ENCODE measurements at regions not wholly inside any gene's neighbourhood (a gene's known extent, or its start where the extent isn't known, plus 50 kb on each side); places are given as distances from the start of the nearest gene placed in this dataset.

DNA sequence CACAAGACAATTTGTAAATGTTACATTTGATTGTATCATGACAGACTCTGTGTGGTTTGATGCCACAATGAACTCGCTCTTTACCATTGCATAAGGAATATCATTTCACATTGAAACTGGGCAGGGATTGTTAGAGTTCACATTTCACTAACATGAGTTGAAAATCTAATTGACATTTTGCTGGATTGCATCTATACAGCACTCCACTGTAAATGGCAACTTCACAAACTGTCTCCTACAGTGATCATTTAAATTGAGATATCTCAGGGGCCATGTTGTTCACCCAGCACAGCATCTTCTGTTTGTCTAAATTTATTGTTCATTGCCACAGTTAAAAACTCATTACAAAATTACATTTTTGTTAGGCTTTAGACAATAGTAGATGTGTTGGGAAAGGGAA lies 499.4 kb downstream of the GBE1 start:
- Histone ChIP-seq H3K9me3 (no peaks in the 10 kb centered on the region), H3K27me3 (no peaks in the 10 kb centered on the region), H3K4me3 (no peak overlapping the region), H3K4me1 (no peaks in the 10 kb centered on the region), H3K27ac (no peak overlapping the region), H3K36me3 (no peaks in the 10 kb centered on the region)
- ATAC-seq (no peak), DNase-seq (no peak)
- intact Hi-C loops (cut with DNase I): no loop called here
- TF ChIP-seq, protein P1, sequence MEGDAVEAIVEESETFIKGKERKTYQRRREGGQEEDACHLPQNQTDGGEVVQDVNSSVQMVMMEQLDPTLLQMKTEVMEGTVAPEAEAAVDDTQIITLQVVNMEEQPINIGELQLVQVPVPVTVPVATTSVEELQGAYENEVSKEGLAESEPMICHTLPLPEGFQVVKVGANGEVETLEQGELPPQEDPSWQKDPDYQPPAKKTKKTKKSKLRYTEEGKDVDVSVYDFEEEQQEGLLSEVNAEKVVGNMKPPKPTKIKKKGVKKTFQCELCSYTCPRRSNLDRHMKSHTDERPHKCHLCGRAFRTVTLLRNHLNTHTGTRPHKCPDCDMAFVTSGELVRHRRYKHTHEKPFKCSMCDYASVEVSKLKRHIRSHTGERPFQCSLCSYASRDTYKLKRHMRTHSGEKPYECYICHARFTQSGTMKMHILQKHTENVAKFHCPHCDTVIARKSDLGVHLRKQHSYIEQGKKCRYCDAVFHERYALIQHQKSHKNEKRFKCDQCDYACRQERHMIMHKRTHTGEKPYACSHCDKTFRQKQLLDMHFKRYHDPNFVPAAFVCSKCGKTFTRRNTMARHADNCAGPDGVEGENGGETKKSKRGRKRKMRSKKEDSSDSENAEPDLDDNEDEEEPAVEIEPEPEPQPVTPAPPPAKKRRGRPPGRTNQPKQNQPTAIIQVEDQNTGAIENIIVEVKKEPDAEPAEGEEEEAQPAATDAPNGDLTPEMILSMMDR (IDR thresholded peaks at IDR 0.05): no peak

DNA sequence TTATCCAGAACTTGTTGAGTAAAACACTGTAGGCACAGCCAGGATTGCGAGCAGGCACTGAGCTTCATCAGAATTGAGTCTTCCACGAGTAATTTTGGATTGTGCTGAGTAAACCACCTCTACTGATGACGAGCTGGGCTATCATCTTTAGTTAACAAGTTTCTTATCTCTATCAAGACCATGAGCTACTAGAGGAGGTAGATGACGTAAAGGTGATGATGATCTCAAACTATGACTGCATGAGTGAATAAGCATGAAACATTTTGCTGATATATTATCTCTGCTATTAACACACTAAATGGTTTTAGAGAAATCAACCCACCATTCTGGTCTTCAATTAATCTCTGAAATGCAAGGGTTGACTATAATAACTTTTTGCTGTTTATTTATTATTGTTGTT lies 506.0 kb downstream of the GBE1 start:
- H3K9me3 ChIP-seq: no peaks in the 10 kb centered on the region
- intact Hi-C loops (cut with DNase I): no loop called here
- no peak overlapping the region for H3K4me3 ChIP-seq
- H3K27ac ChIP-seq: no peak overlapping the region
- no peak for ATAC-seq
- H3K36me3 ChIP-seq: no peaks in the 10 kb centered on the region
- H3K27me3 ChIP-seq: no peaks in the 10 kb centered on the region
- no peaks in the 10 kb centered on the region for H3K4me1 ChIP-seq
- TF ChIP-seq, protein P1 (IDR thresholded peaks at IDR 0.05): no peak
- no peak for DNase-seq

DNA sequence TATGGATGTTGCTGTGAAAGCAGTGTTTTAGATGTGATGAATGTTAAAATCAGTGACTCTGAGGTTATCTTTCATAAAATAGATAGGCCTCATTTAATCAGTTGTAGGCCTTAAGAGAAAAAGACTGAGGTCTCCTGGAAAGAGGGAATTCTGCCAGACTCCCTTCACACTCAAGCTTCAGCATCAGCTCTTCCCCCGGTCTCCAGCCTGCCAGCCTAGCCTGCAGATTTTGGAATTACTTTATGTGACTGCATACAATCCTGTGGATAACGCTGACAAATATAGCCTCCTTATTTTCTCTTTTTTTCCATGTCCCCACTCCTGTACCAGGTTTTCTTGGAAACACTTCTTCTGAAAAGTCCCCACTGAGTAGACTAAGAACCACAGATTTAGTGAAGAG lies 510.3 kb downstream of the GBE1 start:
- TF ChIP-seq, protein P1 (IDR thresholded peaks at IDR 0.05): no peak
- H3K27ac ChIP-seq: no peak overlapping the region

DNA sequence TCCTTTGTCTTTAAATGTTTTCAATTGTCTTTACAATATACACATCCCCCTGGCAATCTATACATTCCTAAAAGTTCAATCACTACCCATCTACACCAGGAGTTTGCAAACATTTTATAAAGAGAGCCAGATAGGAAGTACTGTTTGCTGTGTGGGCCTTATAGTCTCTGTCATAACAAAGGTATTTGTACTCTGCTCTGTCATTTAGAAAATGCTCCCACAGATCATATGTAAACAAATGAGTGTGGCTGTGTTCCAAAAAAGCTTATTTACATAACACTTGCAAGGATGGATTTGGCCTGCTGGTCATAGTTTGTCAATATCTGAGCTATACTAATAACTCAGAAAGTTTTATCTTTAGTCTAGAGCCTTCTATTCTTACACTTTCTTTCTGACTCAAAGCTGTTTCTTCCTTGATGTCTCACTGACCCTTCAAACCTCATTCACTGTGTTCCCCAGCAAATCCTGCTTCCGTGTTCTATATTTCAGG lies 511.9 kb downstream of the GBE1 start:
- peaks cover 3% of the 10 kb centered on the region for H3K4me1 ChIP-seq
- no peaks in the 10 kb centered on the region for H3K9me3 ChIP-seq
- no peak overlapping the region for H3K27ac ChIP-seq
- DNase-seq (no peak), ATAC-seq (no peak)
- intact Hi-C loops (cut with DNase I): no loop called here
- TF ChIP-seq, protein P1 (IDR thresholded peaks at IDR 0.05): no peak
- no peak overlapping the region for H3K4me3 ChIP-seq
- H3K36me3 ChIP-seq: no peaks in the 10 kb centered on the region
- no peaks in the 10 kb centered on the region for H3K27me3 ChIP-seq

More for the DNA sequence above, 510.3 kb downstream of the GBE1 start:
- no peak for DNase-seq
- Histone ChIP-seq H3K27me3 (no peaks in the 10 kb centered on the region), H3K4me3 (no peak overlapping the region), H3K36me3 (no peaks in the 10 kb centered on the region), H3K9me3 (no peaks in the 10 kb centered on the region), H3K4me1 (no peaks in the 10 kb centered on the region)
- intact Hi-C loops (cut with DNase I): no loop called here
- ATAC-seq: no peak

DNA sequence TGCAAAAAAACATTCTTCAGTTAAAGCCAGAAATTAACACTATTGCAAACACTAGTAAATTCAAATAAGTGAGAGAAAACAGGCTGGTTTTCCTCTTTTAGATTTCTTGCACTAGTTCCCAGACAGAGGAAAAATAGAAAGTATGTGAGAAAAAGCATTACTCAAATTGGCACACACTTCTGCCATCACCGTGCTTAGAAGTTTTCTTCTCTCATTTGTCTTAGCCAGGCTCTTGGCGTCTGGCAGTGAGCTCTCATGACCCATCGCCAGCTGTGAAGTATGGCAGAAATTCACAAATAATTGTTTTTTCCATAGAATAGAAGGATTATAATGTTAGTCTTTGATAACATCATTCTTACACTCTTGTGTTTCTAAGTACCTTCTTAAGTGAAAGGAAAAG lies 515.9 kb downstream of the GBE1 start:
- TF ChIP-seq, protein P1 (IDR thresholded peaks at IDR 0.05): no peak
- H3K27me3 ChIP-seq: no peaks in the 10 kb centered on the region
- no peaks in the 10 kb centered on the region for H3K9me3 ChIP-seq
- H3K4me1 ChIP-seq: peaks cover 3% of the 10 kb centered on the region
- no peak overlapping the region for H3K4me3 ChIP-seq
- ATAC-seq: no peak
- H3K36me3 ChIP-seq: no peaks in the 10 kb centered on the region
- intact Hi-C loops (cut with DNase I): no loop called here
- no peak for DNase-seq
- H3K27ac ChIP-seq: no peak overlapping the region

DNA sequence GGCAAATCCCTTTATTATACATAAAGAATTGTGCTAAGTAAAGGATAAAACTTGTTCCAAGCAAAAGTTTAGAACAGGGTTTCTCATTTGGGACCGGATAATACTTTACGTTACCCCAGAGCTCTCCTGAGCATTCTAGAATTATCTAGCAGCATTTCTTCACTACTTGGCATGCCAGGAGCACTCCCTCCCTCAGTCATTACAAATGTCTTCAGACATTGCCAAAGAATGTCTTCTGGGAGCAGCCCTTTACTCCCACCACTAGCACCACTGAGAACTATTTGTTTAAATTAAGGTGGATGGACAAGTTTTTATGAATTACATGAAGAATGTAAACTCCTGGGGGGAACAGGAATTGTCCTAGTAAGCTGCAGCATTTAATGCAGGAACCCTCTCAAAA lies 516.4 kb downstream of the GBE1 start:
- Histone ChIP-seq H3K27ac (no peak overlapping the region), H3K4me3 (no peak overlapping the region), H3K4me1 (peaks cover 3% of the 10 kb centered on the region), H3K27me3 (no peaks in the 10 kb centered on the region), H3K36me3 (no peaks in the 10 kb centered on the region), H3K9me3 (no peaks in the 10 kb centered on the region)
- DNase-seq: no peak
- ATAC-seq: no peak
- intact Hi-C loops (cut with DNase I): no loop called here
- TF ChIP-seq, protein P1 (IDR thresholded peaks at IDR 0.05): no peak

Measured in upper lobe of right lung (tissue), 1 donor.